Activated CD4-positive, alpha-beta T cell treated with anti-CD3 and anti-CD28 coated beads, Interleukin-2, Interleukin-4, amounts not matched to agents 100 ng/mL and 50 ng/mL, durations not matched to agents 16 hours and 8 hours (primary cell): ENCODE measurements at regions not wholly inside any gene's neighbourhood (a gene's known extent, or its start where the extent isn't known, plus 50 kb on each side); places are given as distances from the start of the nearest gene placed in this dataset.

Experiments
- DNase-seq: peaks from one replicate; pipeline ENCODE4 v3.0.0-alpha.2; 2020; ENCODE audit warnings: low spot score

DNA sequence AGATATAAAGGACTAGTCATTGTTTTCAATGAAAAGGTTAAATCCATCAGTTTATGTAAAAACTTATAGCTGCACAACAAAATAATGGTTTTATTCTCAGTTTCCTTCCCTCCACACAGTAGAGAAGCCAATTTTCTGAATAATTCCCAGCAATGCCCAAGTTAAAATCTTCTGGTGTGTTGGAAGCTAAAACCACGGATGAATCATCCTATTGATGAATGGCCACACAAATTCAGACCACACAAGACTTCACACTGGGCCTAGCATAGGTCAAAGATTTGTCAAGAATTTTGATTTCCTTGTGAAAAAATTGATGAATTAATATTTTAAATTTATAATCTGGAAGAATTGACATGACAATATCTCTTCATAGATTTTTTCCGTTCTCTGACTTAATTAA is 617.6 kb downstream of the INHBA start:
- DNase-seq, result no peak

DNA sequence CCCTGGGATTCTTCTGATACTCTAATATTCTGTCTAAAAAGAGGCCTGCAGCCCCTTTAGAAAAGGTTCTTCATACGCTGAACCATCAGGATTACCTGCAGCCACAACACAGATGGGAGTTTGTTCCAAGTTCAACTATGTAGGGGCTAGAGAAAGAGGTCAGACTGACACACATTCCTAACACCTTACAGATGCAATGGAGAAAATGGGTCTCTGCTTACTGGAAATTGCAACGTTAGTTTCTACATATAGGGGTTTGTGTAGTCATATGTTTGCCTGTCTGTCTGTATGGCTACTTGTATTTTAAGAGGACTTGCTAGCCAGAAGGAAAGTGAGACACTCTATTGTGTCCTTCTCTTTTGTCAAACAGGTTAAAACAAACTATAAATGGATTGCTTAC is 618.5 kb downstream of the INHBA start:
- no peak for DNase-seq

GRCh38 chr7:41069635-41070034 is 633.3 kb downstream of the INHBA start:
- DNase-seq, result no peak

- DNase-seq, result no peak
Measured at GRCh38 chr7:41067576-41067975, 635.3 kb downstream of the INHBA start.

GRCh38 chr7:41065663-41066062 is 637.2 kb downstream of the INHBA start:
- DNase-seq, result no peak

GRCh38 chr7:41063116-41063515 is 639.8 kb downstream of the INHBA start:
- no peak for DNase-seq

DNA sequence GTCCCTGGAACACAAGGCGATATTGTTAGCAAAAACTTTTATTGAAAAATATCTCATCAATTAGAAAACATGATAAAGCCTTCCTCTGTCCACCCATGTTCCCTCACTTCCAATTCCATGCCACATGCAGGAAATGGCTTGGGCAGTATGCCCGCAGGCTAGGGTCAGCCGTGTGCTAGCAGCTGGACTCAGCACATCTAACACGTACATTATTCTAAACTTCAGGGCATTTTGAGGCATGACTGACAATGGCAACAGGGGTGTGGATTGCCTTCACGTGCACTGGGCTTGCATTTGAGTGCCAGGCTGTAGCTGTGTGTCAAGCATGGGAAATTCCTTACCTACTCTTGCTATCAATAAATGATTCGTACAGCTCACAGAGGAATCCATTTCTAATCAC is 642.1 kb downstream of the INHBA start:
- no peak for DNase-seq

GRCh38 chr7:41059796-41060195 is 643.1 kb downstream of the INHBA start:
- DNase-seq, result no peak

- no peak for DNase-seq
Measured at GRCh38 chr7:41058986-41059741, 643.7 kb downstream of the INHBA start.

- DNase-seq, result no peak
Measured at GRCh38 chr7:41054960-41055661, 647.8 kb downstream of the INHBA start.

GRCh38 chr7:41053820-41054219 is 649.1 kb downstream of the INHBA start:
- DNase-seq, result no peak

DNA sequence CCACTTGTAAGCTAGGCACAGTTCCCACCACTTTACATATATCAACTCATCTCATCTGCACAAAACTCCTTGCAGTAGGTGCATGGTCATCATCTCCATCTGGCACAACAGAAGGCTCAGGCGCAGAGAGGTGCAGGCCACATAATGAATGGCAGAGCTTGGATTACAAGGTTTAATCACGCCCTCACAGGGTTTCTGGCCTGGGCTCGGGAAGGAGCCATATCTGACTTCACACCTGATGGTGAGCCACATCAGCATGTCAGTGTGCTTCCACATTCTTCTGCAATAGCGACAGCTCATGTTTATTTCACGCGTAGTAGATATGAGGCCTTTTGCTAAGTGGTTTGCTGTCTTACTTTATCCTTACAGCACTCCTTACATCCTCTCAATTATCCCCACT is 650.2 kb downstream of the INHBA start:
- no peak for DNase-seq

- no peak for DNase-seq
Measured at GRCh38 chr7:41052201-41052600, 650.7 kb downstream of the INHBA start.

GRCh38 chr7:41051535-41051934 is 651.4 kb downstream of the INHBA start:
- no peak for DNase-seq

GRCh38 chr7:41051062-41051461 is 651.8 kb downstream of the INHBA start:
- no peak for DNase-seq

DNA sequence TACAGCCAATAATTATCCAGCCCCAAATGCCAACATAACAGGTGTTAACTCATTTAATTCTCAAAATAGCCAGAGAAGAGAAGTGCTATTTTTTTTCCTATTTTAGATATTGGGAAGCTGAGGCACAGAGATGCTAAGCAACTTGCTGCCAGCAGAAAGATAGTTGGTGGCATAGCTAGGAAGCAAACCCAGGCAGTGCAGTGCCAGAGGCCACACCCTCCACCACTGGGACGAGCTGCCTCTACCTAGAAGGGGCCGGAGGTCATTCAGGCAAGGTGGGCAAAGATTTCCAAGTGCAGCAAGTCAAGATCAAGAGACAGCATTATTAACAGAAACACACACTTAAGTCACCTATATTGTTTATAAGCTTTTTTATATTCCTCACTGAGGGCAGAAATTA is 654.1 kb downstream of the INHBA start:
- DNase-seq, result no peak

DNA sequence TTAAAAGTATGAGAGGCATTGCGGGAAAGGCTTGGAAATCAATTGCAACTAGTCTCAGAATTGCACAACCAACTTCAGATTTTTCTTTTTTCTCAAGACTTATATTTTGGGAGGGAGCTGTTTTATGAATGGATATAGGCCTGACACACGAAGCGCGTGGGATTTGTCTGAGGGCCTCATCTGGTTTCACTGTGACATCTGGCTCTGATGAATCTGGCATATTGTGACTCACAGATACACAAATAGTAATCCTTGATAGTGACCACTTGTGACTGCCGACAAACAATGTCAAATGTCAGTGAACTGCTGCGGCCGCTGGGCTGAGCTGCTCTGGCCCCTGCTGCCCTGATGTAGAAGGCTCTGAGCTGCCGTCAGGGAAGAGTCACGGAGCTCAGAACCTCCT is 655.1 kb downstream of the INHBA start:
- no peak for DNase-seq

GRCh38 chr7:41047211-41047610 is 655.7 kb downstream of the INHBA start:
- no peak for DNase-seq

- no peak for DNase-seq
Measured at GRCh38 chr7:41046776-41047175, 656.1 kb downstream of the INHBA start.

- DNase-seq, result no peak
Measured at GRCh38 chr7:41046221-41046761, 656.6 kb downstream of the INHBA start.

GRCh38 chr7:41045556-41046123 is 657.2 kb downstream of the INHBA start:
- no peak for DNase-seq

GRCh38 chr7:41039981-41040380 is 662.9 kb downstream of the INHBA start:
- DNase-seq, result no peak

GRCh38 chr7:41039386-41039953 is 663.4 kb downstream of the INHBA start:
- no peak for DNase-seq
